HL-60 (cell line): ENCODE measurements at regions not wholly inside any gene's neighbourhood (a gene's known extent, or its start where the extent isn't known, plus 50 kb on each side); places are given as distances from the start of the nearest gene placed in this dataset.

ENCODE experiments used
- CTCF ChIP-seq: IDR thresholded peaks from one replicate; pipeline ENCODE4 v1.5.1; 2011; ENCODE audit warnings: low read length, control low read depth, inconsistent platforms; ENCODE audit not compliant: insufficient read depth
- POLR2AphosphoS5 ChIP-seq: IDR thresholded peaks from 2 replicates; pipeline ENCODE4 v1.6.1; 2012; ENCODE audit warnings: low read depth

GRCh38 chr13:107882708-107883560 lies 332.4 kb downstream of the LIG4 start:
- TF ChIP-seq CTCF (no peak), POLR2AphosphoS5 (no peak)
